ENCODE measurements at regions not wholly inside any gene's neighbourhood (a gene's known extent, or its start where the extent isn't known, plus 50 kb on each side); places are given as distances from the start of the nearest gene placed in this dataset.

DNA sequence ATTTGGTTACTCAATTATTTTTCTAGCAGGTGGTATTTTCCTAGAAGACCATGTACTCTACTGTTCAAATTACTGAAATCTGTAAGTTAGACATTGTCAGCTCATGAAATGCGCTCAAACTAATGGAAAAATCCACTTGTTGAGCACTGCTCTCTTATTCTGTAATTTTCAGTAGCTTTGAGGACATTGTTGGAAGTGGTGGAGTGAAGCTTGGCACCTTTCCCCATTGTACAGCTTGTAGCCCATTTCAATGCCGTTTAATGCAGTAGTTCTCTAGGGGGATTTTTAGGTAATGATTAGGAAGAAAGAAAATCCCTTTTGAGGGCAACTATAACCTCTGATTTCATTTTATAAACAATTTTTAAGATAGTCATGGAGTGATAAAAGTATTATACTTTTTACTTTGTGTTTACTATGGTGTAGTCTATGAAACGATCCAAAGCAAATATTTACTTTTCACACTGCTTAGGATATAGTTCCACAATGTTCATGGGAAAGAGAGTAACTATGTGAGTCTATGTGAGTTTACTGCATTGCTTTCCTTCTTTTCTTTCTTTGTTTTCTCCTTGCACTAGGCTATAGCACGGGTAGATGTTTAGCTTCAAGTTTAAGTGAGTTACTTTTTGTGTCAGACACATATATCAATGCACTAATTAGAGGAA is 165.8 kb upstream of the ANKH start:
- DNase-seq (ENCODE audit: extremely low read depth in 1 of 4, low spot score in 3 of 4) (no peak), ATAC-seq (no peak), FAIRE-seq (no peak)
- Histone ChIP-seq H3K4me2 (ENCODE audit: insufficient read depth, low read length) (no peak overlapping the region), H2AFZ (ENCODE audit: low read depth, low read length) (no peak overlapping the region), H3K4me1 (replicated peaks in 1 of 2; ENCODE audit: control insufficient read depth in 2 of 2, insufficient read depth in 2 of 2, low read length in 2 of 2) (no peaks in the 10 kb centered on the region), H3K9ac (ENCODE audit: insufficient read depth in 1 of 2, low read depth in 2 of 2, low read length in 2 of 2) (no peak overlapping the region), H4K20me1 (replicated peaks; ENCODE audit: control insufficient read depth, insufficient read depth, low read length) (no peaks in the 10 kb centered on the region), H3K4me3 (no peak overlapping the region), H3K9me3 (replicated peaks; ENCODE audit: control insufficient read depth, insufficient read depth, low read depth, low read length) (no peaks in the 10 kb centered on the region), H3K79me2 (ENCODE audit: control insufficient read depth, insufficient read depth, low read length) (no peaks in the 10 kb centered on the region), H3K27me3 (ENCODE audit: control insufficient read depth in 2 of 2, insufficient read depth in 2 of 2, low read length in 2 of 2) (no peaks in the 10 kb centered on the region), H3K36me3 (ENCODE audit: control insufficient read depth, insufficient read depth, low read length) (no peaks in the 10 kb centered on the region), H3K27ac (ENCODE audit: extremely low read depth, low read depth, low read length) (no peak overlapping the region), H3K9me1 (ENCODE audit: control insufficient read depth, insufficient read depth, low read length) (no peaks in the 10 kb centered on the region)
- in situ Hi-C loops (cut with MboI): no loop called here
- CTCF ChIA-PET (ENCODE audit: low intra/inter-chr PET ratio): no interaction called here
- intact Hi-C loops (cut with micrococcal nuclease): no loop called here
- no TSS peak for BruUV-seq (replicated peaks)
- TF ChIP-seq, protein P1, sequence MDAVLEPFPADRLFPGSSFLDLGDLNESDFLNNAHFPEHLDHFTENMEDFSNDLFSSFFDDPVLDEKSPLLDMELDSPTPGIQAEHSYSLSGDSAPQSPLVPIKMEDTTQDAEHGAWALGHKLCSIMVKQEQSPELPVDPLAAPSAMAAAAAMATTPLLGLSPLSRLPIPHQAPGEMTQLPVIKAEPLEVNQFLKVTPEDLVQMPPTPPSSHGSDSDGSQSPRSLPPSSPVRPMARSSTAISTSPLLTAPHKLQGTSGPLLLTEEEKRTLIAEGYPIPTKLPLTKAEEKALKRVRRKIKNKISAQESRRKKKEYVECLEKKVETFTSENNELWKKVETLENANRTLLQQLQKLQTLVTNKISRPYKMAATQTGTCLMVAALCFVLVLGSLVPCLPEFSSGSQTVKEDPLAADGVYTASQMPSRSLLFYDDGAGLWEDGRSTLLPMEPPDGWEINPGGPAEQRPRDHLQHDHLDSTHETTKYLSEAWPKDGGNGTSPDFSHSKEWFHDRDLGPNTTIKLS (IDR thresholded peaks at IDR 0.05; ENCODE audit: borderline replicate concordance, low read depth): no peak
- TF ChIP-seq MTF1 (CRISPR knock-in tag; IDR thresholded peaks at IDR 0.05; ENCODE audit: borderline replicate concordance) (no peak), POU5F1 (IDR thresholded peaks at IDR 0.05; ENCODE audit: borderline replicate concordance, low read depth, low read length, partially characterized antibody) (no peak), NR2F6 (CRISPR knock-in tag; IDR thresholded peaks at IDR 0.05) (no peak), ZNF695 (CRISPR knock-in tag; IDR thresholded peaks at IDR 0.05) (no peak), ZNF347 (CRISPR knock-in tag; IDR thresholded peaks at IDR 0.05; ENCODE audit: low read depth) (no peak), KAT2B (IDR thresholded peaks at IDR 0.05; ENCODE audit: low read depth, low read length) (no peak), ZNF696 (CRISPR knock-in tag; conservative IDR thresholded peaks at IDR 0.05) (no peak), NUFIP1 (IDR thresholded peaks at IDR 0.05; ENCODE audit: partially characterized antibody) (no peak), CTBP1 (IDR thresholded peaks at IDR 0.05; ENCODE audit: borderline replicate concordance) (no peak), RBM14 (IDR thresholded peaks at IDR 0.05; ENCODE audit: borderline replicate concordance, insufficient read depth, low read depth, low read length) (no peak), RBBP5 (IDR thresholded peaks at IDR 0.05; ENCODE audit: borderline replicate concordance, insufficient read depth, low read length, poor library complexity, severe bottlenecking) (no peak)
- POLR2A ChIA-PET: interaction anchor here (0.6 to 0.7 kb wide), 2 partner anchors 10 to 1400 kb away, joined by 3 read pairs; no protein-coding TSS in a partner anchor
- WGBS (ENCODE audit: insufficient coverage, low coverage, missing lambda C conversion rate): 0% methylated on average over 4 of the region's 4 CpGs

Data from K562 (cell line).